ENCODE measurements at regions not wholly inside any gene's neighbourhood (a gene's known extent, or its start where the extent isn't known, plus 50 kb on each side); places are given as distances from the start of the nearest gene placed in this dataset.

- Histone ChIP-seq H3K4me3 (ENCODE audit: low read depth, low read length) (no peak overlapping the region), H3K27me3 (ENCODE audit: insufficient read depth, low read depth, severe bottlenecking) (no peaks in the 10 kb centered on the region), H3K36me3 (no peaks in the 10 kb centered on the region), H3K27ac (no peak overlapping the region), H3K9me3 (ENCODE audit: severe bottlenecking) (no peaks in the 10 kb centered on the region)
- TF ChIP-seq, protein P1, sequence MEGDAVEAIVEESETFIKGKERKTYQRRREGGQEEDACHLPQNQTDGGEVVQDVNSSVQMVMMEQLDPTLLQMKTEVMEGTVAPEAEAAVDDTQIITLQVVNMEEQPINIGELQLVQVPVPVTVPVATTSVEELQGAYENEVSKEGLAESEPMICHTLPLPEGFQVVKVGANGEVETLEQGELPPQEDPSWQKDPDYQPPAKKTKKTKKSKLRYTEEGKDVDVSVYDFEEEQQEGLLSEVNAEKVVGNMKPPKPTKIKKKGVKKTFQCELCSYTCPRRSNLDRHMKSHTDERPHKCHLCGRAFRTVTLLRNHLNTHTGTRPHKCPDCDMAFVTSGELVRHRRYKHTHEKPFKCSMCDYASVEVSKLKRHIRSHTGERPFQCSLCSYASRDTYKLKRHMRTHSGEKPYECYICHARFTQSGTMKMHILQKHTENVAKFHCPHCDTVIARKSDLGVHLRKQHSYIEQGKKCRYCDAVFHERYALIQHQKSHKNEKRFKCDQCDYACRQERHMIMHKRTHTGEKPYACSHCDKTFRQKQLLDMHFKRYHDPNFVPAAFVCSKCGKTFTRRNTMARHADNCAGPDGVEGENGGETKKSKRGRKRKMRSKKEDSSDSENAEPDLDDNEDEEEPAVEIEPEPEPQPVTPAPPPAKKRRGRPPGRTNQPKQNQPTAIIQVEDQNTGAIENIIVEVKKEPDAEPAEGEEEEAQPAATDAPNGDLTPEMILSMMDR (IDR thresholded peaks at IDR 0.05; ENCODE audit: low read depth, low read length): no peak
- DNase-seq: no peak
Measured at GRCh38 chr5:155299386-155300005, 285.9 kb downstream of the KIF4B start.

DNA sequence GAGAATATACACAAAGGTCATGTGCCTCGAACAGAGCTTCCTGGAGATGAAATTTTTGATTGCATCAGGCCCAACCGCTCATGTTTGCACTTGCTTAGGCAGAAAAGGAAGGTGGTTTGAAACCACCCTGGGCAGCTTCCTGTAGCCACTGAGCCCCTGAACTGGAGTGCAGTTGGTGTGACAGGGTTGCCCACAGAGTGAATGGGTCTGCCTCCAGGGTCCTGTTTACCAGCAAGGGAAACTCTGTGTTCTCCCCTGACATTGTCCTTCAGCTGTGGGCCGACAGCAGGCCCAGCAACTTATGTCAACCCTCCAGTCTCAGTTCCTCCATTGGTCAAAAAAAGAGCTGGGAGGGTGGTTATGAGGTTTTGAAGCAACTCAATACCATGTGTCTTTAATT lies 289.6 kb downstream of the KIF4B start:
- H3K27ac ChIP-seq: no peak overlapping the region
- H3K4me3 ChIP-seq (ENCODE audit: low read depth, low read length): no peak overlapping the region
- no peaks in the 10 kb centered on the region for H3K27me3 ChIP-seq (ENCODE audit: insufficient read depth, low read depth, severe bottlenecking)
- TF ChIP-seq, protein P1 (IDR thresholded peaks at IDR 0.05; ENCODE audit: low read depth, low read length): no peak
- no peaks in the 10 kb centered on the region for H3K36me3 ChIP-seq
- no peak for DNase-seq
- H3K9me3 ChIP-seq (ENCODE audit: severe bottlenecking): no peaks in the 10 kb centered on the region

- Histone ChIP-seq H3K36me3 (no peaks in the 10 kb centered on the region), H3K27ac (no peak overlapping the region), H3K4me3 (ENCODE audit: low read depth, low read length) (no peak overlapping the region), H3K27me3 (ENCODE audit: insufficient read depth, low read depth, severe bottlenecking) (no peaks in the 10 kb centered on the region), H3K9me3 (ENCODE audit: severe bottlenecking) (no peaks in the 10 kb centered on the region)
- TF ChIP-seq, protein P1 (IDR thresholded peaks at IDR 0.05; ENCODE audit: low read depth, low read length): no peak
- no peak for DNase-seq
Measured at GRCh38 chr5:155307229-155307628, 293.7 kb downstream of the KIF4B start.

DNA sequence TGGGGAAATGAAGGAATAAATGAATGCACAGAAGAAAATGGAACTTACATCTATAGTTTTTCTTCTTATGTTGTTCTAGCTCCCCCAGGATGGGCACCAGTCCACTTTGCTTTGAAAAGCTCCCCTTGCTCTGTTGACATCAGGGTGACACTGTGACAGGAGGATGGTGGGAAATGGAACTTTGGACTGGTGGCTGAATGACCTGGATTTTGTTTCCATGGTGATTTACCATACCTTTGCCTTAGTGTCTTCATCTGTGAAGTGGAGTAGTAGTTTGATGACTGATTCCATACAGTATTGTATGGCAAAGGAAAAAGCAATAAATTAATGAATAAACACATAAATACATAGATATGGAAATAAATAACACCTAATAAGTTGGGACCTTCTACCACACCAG lies 294.7 kb downstream of the KIF4B start:
- DNase-seq: no peak
- Histone ChIP-seq H3K36me3 (no peaks in the 10 kb centered on the region), H3K27me3 (ENCODE audit: insufficient read depth, low read depth, severe bottlenecking) (no peaks in the 10 kb centered on the region), H3K27ac (no peak overlapping the region), H3K9me3 (ENCODE audit: severe bottlenecking) (no peaks in the 10 kb centered on the region), H3K4me3 (ENCODE audit: low read depth, low read length) (no peak overlapping the region)
- TF ChIP-seq, protein P1 (IDR thresholded peaks at IDR 0.05; ENCODE audit: low read depth, low read length): no peak

DNA sequence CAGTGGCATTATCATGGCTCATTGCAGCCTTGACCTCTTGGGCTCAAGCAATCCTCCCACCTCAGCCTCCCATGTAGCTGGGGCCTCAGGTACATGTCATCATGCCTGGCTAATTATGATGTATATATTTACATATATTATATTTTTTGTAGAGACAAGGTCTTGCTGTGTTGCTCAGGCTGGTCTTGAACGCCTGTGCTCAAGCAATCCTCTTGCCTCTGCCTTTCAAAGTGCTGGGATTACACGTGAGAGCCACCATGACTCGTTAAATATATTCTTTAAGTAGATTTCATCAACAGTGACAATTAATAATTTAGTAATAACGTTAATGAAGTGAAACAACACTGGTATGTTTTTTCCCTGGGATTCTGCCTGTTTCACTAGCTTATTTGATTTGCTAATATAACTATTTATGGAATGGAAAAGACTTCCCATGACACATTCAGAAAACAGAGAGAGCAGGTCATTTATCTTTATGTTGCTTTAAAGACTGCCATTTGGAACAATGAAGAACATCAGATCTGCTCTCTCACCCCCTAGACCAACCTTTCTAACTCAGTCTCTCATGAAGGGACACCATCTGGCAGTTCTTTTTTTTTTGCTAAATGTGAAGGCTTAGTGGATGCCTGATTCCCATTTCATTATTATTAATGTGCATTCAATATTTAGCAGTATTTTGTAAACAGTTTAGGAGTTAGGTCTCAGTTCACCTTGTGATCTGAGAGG lies 295.6 kb downstream of the KIF4B start:
- Histone ChIP-seq H3K27me3 (ENCODE audit: insufficient read depth, low read depth, severe bottlenecking) (no peaks in the 10 kb centered on the region), H3K4me3 (ENCODE audit: low read depth, low read length) (no peak overlapping the region), H3K27ac (no peak overlapping the region), H3K9me3 (ENCODE audit: severe bottlenecking) (no peaks in the 10 kb centered on the region), H3K36me3 (no peaks in the 10 kb centered on the region)
- TF ChIP-seq, protein P1 (IDR thresholded peaks at IDR 0.05; ENCODE audit: low read depth, low read length): no peak
- DNase-seq: no peak

Measured in WERI-Rb-1 (cell line).